ENCODE measurements at regions not wholly inside any gene's neighbourhood (a gene's known extent, or its start where the extent isn't known, plus 50 kb on each side); places are given as distances from the start of the nearest gene placed in this dataset.

- intact Hi-C loops (cut with DNase I), result no loop called here
- Histone ChIP-seq H3K9me3 (no peaks in the 10 kb centered on the region), H3K4me3 (no peak overlapping the region), H3K4me1 (no peaks in the 10 kb centered on the region), H3K9ac (ENCODE audit: low read depth in 2 of 2, low read length in 2 of 2) (no peak overlapping the region), H3K27me3 (no peaks in the 10 kb centered on the region), H3K36me3 (no peaks in the 10 kb centered on the region), H3K27ac (no peak overlapping the region)
- TF ChIP-seq CTCF (IDR thresholded peaks at IDR 0.05), result no peak
- no peak for DNase-seq
These were observed 72.9 kb upstream of the SLC44A1 start for GRCh38 chr9:105171589-105171988.

- Histone ChIP-seq H3K9me3 (no peaks in the 10 kb centered on the region), H3K27ac (no peak overlapping the region), H3K9ac (ENCODE audit: low read depth in 2 of 2, low read length in 2 of 2) (no peak overlapping the region), H3K4me3 (no peak overlapping the region), H3K36me3 (no peaks in the 10 kb centered on the region), H3K4me1 (no peaks in the 10 kb centered on the region), H3K27me3 (no peaks in the 10 kb centered on the region)
- intact Hi-C loops (cut with DNase I), result no loop called here
- DNase-seq, result no peak
- TF ChIP-seq CTCF (IDR thresholded peaks at IDR 0.05), result no peak
These were observed 72.0 kb upstream of the SLC44A1 start for GRCh38 chr9:105172436-105172835.

- no peak overlapping the region for H3K9ac ChIP-seq (ENCODE audit: low read depth in 2 of 2, low read length in 2 of 2)
- no peak overlapping the region for H3K27ac ChIP-seq
- no peaks in the 10 kb centered on the region for H3K9me3 ChIP-seq
- no peaks in the 10 kb centered on the region for H3K27me3 ChIP-seq
- no peak for TF ChIP-seq CTCF (IDR thresholded peaks at IDR 0.05)
- intact Hi-C loops (cut with DNase I), result no loop called here
- no peak for DNase-seq
- no peaks in the 10 kb centered on the region for H3K4me1 ChIP-seq
- H3K4me3 ChIP-seq, result no peak overlapping the region
- H3K36me3 ChIP-seq, result no peaks in the 10 kb centered on the region
These were observed 71.1 kb upstream of the SLC44A1 start for GRCh38 chr9:105173306-105173705.

GRCh38 chr9:105173826-105174225 lies 70.6 kb upstream of the SLC44A1 start:
- intact Hi-C loops (cut with DNase I), result no loop called here
- no peak for TF ChIP-seq CTCF (IDR thresholded peaks at IDR 0.05)
- no peaks in the 10 kb centered on the region for H3K36me3 ChIP-seq
- no peak for DNase-seq
- H3K27ac ChIP-seq, result no peak overlapping the region
- H3K9me3 ChIP-seq, result no peaks in the 10 kb centered on the region
- H3K27me3 ChIP-seq, result no peaks in the 10 kb centered on the region
- H3K4me3 ChIP-seq, result no peak overlapping the region
- no peaks in the 10 kb centered on the region for H3K4me1 ChIP-seq
- no peak overlapping the region for H3K9ac ChIP-seq (ENCODE audit: low read depth in 2 of 2, low read length in 2 of 2)

- H3K27ac ChIP-seq, result no peak overlapping the region
- no peaks in the 10 kb centered on the region for H3K4me1 ChIP-seq
- intact Hi-C loops (cut with DNase I), result no loop called here
- no peak for TF ChIP-seq CTCF (IDR thresholded peaks at IDR 0.05)
- no peak overlapping the region for H3K4me3 ChIP-seq
- no peaks in the 10 kb centered on the region for H3K27me3 ChIP-seq
- H3K9me3 ChIP-seq, result no peaks in the 10 kb centered on the region
- H3K9ac ChIP-seq (ENCODE audit: low read depth in 2 of 2, low read length in 2 of 2), result no peak overlapping the region
- no peak for DNase-seq
- no peaks in the 10 kb centered on the region for H3K36me3 ChIP-seq
These were observed 68.3 kb upstream of the SLC44A1 start for GRCh38 chr9:105176194-105176593.

- DNase-seq, result no peak
- no peak overlapping the region for H3K27ac ChIP-seq
- no peak overlapping the region for H3K9ac ChIP-seq (ENCODE audit: low read depth in 2 of 2, low read length in 2 of 2)
- no peaks in the 10 kb centered on the region for H3K36me3 ChIP-seq
- TF ChIP-seq CTCF (IDR thresholded peaks at IDR 0.05), result no peak
- H3K4me1 ChIP-seq, result no peaks in the 10 kb centered on the region
- H3K4me3 ChIP-seq, result no peak overlapping the region
- H3K9me3 ChIP-seq, result no peaks in the 10 kb centered on the region
- no peaks in the 10 kb centered on the region for H3K27me3 ChIP-seq
- intact Hi-C loops (cut with DNase I), result no loop called here
These were observed 66.4 kb upstream of the SLC44A1 start for GRCh38 chr9:105178076-105178475.

Measured in colonic mucosa (tissue), 4 donors.